ENCODE measurements at regions not wholly inside any gene's neighbourhood (a gene's known extent, or its start where the extent isn't known, plus 50 kb on each side); places are given as distances from the start of the nearest gene placed in this dataset.

GRCh38 chr3:102235679-102236078 is 199.1 kb upstream of the ZPLD1 start:
- H4K20me1 ChIP-seq (ENCODE audit: insufficient read depth, low read length), result no peaks in the 10 kb centered on the region
- H2AFZ ChIP-seq (ENCODE audit: insufficient read depth, low read depth, low read length, poor library complexity, severe bottlenecking), result no peak overlapping the region
- H3K4me1 ChIP-seq (ENCODE audit: control insufficient read depth in 1 of 2, insufficient read depth in 2 of 2, low read length in 2 of 2), result no peaks in the 10 kb centered on the region
- no peaks in the 10 kb centered on the region for H3K79me2 ChIP-seq (ENCODE audit: insufficient read depth, low read length)
- Mint-ChIP-seq H3K4me1 (no peaks in the 10 kb centered on the region), H3K4me3 (no peak overlapping the region), H3K9me3 (no peaks in the 10 kb centered on the region), H3K36me3 (no peaks in the 10 kb centered on the region), H3K27me3 (ENCODE audit: low read depth in 3 of 3) (peaks cover 1 to 3% (median 2%) of the 10 kb centered on the region in 3 donors), H3K27ac (no peak overlapping the region)
- no peak overlapping the region for H3K4me2 ChIP-seq (replicated peaks; ENCODE audit: extremely low read depth, low read length, poor library complexity, severe bottlenecking)
- H3K36me3 ChIP-seq (replicated peaks in 1 of 2; ENCODE audit: control insufficient read depth in 1 of 2, insufficient read depth in 2 of 2, low read length in 2 of 2), result no peaks in the 10 kb centered on the region
- WGBS (ENCODE audit: insufficient coverage), result 80% methylated on average over 1 of the region's 5 CpGs
- H3K9me3 ChIP-seq (replicated peaks in 1 of 2; ENCODE audit: control insufficient read depth in 1 of 2, insufficient read depth in 1 of 2, low read length in 2 of 2), result no peaks in the 10 kb centered on the region
- intact Hi-C loops (cut with micrococcal nuclease), result loop anchor here in 1 of 2 donors (10.0 kb wide), 1 partner anchor 289 kb away; no protein-coding TSS in a partner anchor
- no peak overlapping the region for H3K4me3 ChIP-seq (replicated peaks in 1 of 3; ENCODE audit: low read depth in 2 of 3, low read length in 3 of 3)
- no peaks in the 10 kb centered on the region for H3K27me3 ChIP-seq (ENCODE audit: control insufficient read depth in 2 of 2, insufficient read depth in 2 of 2, low read length in 2 of 2)
- H3K9ac ChIP-seq (ENCODE audit: insufficient read depth, low read length, poor library complexity, severe bottlenecking), result no peak overlapping the region
- DNase-seq, result no peak
- H3K27ac ChIP-seq (ENCODE audit: low read depth in 1 of 2, low read length in 2 of 2), result no peak overlapping the region
- no peak for TF ChIP-seq CTCF (IDR thresholded peaks at IDR 0.05)

- H3K4me3 ChIP-seq (replicated peaks in 1 of 3; ENCODE audit: low read depth in 2 of 3, low read length in 3 of 3), result no peak overlapping the region
- no peaks in the 10 kb centered on the region for H3K36me3 ChIP-seq (replicated peaks in 1 of 2; ENCODE audit: control insufficient read depth in 1 of 2, insufficient read depth in 2 of 2, low read length in 2 of 2)
- H4K20me1 ChIP-seq (ENCODE audit: insufficient read depth, low read length), result no peaks in the 10 kb centered on the region
- TF ChIP-seq CTCF (IDR thresholded peaks at IDR 0.05), result no peak
- H3K27ac ChIP-seq (ENCODE audit: low read depth in 1 of 2, low read length in 2 of 2), result no peak overlapping the region
- H3K4me1 ChIP-seq (ENCODE audit: control insufficient read depth in 1 of 2, insufficient read depth in 2 of 2, low read length in 2 of 2), result no peaks in the 10 kb centered on the region
- intact Hi-C loops (cut with micrococcal nuclease), result loop anchor here in 1 of 2 donors (10.0 kb wide), 1 partner anchor 288 kb away; no protein-coding TSS in a partner anchor
- Mint-ChIP-seq H3K27me3 (ENCODE audit: low read depth in 3 of 3) (peaks cover 1 to 3% (median 2%) of the 10 kb centered on the region in 3 donors), H3K9me3 (no peaks in the 10 kb centered on the region), H3K27ac (no peak overlapping the region), H3K36me3 (no peaks in the 10 kb centered on the region), H3K4me3 (no peak overlapping the region), H3K4me1 (no peaks in the 10 kb centered on the region)
- H3K79me2 ChIP-seq (ENCODE audit: insufficient read depth, low read length), result no peaks in the 10 kb centered on the region
- WGBS (ENCODE audit: insufficient coverage), result 20% methylated on average over 2 of the region's 3 CpGs
- no peak overlapping the region for H2AFZ ChIP-seq (ENCODE audit: insufficient read depth, low read depth, low read length, poor library complexity, severe bottlenecking)
- no peaks in the 10 kb centered on the region for H3K27me3 ChIP-seq (ENCODE audit: control insufficient read depth in 2 of 2, insufficient read depth in 2 of 2, low read length in 2 of 2)
- H3K9me3 ChIP-seq (replicated peaks in 1 of 2; ENCODE audit: control insufficient read depth in 1 of 2, insufficient read depth in 1 of 2, low read length in 2 of 2), result no peaks in the 10 kb centered on the region
- DNase-seq, result no peak
- no peak overlapping the region for H3K4me2 ChIP-seq (replicated peaks; ENCODE audit: extremely low read depth, low read length, poor library complexity, severe bottlenecking)
- H3K9ac ChIP-seq (ENCODE audit: insufficient read depth, low read length, poor library complexity, severe bottlenecking), result no peak overlapping the region
Measured at GRCh38 chr3:102237181-102237580, 197.6 kb upstream of the ZPLD1 start.
